Fibroblast of skin of left biceps (primary cell): ENCODE measurements at regions not wholly inside any gene's neighbourhood (a gene's known extent, or its start where the extent isn't known, plus 50 kb on each side); places are given as distances from the start of the nearest gene placed in this dataset.

Source experiments
- DNase-seq, 2 experiments: peaks; one replicate each; pipeline ENCODE4 v3.0.0-alpha.2; 2013; ENCODE audit warnings: low read depth in 2 of 2

DNA sequence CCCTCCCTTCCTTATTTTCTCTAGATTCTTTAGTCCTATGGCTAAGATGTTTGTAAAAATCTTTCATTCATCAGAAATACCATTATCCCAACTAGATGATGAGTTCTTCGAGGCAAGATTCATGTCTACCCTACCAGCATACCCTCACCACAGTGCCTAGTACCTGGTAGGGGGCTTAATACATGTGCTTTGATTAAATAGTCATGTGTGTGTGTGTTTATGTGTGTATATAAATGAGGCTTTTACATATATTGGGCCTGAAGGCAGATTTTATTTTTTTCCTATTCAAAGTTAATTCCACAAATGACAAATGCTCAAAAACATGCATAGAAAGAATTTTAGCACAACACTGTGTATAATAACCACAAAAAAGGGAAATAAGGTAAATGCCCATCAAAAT is 193.0 kb upstream of the IRX3 start:
- no peak for DNase-seq

DNA sequence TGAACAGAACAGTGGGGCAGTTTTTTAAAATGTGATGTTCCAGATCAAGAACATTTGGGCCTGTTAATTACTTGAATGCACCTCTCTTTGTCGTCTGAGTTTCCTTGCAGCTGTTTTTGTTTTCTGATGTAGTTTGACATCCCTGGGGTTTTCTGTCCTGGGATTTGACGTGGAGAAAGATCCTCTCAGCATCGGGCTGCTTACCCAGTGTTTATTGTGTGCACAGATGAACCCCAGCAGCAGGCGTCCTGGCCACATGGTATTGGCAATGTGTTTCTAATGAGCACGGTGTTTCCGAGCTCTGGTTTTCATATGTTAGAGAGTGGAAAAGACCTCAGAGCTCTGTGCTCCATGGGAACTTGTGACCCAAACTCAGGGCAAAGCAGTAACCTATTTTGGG is 191.1 kb upstream of the IRX3 start:
- no peak for DNase-seq

DNA sequence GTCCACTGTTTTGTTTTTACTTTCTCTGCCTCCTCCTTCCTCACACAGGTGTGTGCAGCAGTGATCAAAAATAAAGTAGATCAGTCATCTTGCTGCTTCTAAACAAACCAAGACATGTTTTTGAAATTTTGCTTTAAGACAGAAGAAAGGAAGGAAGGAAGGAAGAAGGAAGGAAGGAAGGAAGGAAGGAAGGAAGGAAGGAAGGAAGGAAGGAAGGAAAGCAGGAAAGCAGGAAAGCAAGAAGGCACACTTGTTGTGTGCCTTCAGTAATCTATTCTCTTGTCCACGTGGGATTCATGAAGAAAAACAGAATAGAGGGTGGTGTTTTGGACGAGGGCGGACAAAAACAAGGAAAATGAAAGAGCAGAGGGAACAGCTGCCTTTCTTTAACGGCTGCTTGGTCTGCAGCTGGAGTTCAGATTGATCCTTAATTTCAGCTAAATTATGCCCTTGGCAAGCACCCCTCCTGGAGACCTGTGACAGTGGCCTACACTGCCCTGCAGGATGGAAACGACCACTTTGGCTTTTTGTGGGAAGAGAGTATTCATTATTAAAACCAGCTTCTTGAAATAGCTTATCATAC is 188.5 kb upstream of the IRX3 start:
- DNase-seq, result no peak

DNA sequence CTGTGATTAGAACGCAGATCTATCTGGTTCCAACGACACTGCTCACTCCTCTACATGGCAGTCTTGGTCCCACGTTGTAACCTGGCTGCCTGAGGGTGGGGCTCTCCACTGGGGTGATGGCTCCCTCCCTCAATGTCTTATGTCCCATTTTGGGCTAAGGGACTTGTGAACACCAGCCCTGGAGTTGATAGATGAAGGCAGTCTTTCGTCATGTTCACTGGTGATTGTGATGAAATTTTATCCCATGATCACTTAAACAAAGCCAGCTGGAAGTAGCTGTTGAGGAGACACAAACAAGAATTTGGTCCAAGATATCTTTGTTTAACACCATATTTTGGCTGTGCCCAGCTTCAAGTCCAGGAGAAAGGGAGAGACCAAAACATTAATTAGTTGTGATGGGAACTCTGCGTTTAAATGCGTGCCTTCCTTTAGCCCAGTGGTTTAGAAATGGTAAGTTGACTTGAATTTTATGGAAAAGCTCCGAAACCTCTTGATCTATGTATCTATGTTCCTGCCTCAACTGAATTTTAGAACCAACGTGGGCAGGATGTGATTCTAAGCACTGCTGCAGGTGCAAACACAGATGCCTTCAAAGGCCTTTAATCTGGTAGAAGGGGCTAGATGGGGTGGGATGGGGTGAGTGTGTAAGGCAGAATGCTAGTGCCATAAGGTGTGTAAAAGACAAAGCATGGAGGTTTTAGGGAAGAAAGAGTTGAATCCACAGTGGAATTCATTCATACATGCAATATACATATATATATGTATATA is 186.8 kb upstream of the IRX3 start:
- DNase-seq, result no peak

DNA sequence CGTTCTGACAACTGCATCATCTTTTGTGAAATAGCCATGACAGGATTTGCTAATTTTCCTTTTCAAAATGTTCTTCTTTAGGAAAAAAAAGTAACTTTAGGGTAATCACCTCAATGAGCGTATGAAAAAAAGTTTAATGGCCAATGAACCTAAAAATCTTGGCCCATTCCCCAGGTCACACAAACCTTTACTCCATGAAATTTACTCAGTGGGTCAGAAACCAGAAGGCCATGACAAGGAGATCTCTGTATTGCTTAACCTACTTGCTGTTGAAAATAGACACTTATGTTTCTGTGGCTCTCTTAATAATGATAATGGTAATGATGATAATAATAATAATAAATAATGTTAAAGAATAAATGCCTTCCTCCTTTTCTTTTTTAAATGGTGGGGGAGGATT is 180.8 kb upstream of the IRX3 start:
- DNase-seq, result no peak

DNA sequence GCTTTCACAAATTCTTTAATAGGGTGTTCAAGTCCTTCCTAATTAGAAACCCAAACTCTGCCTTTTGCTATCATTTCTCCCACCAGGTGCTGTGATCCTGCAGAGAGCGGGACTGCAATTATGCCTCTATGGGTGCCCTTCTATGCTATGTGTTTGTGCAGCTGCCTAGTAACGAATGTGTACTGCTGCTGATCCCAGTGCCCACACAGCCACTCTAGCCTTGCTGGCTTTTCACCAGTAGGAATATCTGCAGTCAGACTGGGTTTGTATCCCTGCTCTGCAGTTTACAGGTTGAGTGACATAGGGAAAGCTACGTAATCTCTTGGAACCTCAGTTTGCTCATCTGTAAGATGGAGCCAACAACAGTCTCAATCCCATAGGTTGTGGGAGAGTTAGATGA is 179.6 kb upstream of the IRX3 start:
- DNase-seq, result no peak

DNA sequence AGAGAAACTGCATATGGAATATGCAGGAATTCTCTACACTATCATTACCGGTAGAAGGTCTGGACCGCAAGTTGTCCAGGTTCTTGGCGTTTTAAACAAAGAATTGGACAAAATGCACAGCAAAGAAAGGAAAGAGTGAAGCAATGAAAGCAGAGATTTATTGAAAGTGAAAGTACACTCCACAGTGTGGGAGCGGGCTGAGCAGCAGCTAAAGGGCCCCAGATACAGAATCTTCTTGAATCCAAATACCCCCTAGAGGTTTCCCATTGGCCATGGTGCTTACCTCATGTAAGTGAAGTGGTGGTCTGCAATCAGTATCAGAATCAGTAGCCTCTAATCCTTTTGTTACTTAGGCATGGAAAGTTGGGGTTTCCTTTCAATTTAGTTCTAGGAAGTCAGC is 178.5 kb upstream of the IRX3 start:
- DNase-seq, result no peak

DNA sequence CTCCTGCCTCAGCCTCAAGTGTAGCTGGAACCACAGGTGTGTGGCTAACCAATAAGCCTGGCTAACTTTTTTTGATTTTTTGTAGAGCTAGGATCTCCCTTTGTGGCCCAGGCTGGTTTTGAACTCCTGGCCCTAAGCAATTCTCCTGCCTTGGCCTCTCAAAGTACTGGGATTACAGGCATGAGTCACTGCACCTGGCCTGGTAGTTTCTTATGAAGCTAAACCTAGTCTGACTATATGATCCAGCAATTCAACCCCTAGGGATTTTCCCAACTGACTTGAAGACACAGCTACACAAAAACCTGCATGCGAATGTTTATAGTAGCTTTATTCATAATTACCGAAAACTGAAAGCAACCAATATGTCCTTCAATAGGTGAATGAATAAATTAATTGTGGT is 176.2 kb upstream of the IRX3 start:
- DNase-seq, result no peak

DNA sequence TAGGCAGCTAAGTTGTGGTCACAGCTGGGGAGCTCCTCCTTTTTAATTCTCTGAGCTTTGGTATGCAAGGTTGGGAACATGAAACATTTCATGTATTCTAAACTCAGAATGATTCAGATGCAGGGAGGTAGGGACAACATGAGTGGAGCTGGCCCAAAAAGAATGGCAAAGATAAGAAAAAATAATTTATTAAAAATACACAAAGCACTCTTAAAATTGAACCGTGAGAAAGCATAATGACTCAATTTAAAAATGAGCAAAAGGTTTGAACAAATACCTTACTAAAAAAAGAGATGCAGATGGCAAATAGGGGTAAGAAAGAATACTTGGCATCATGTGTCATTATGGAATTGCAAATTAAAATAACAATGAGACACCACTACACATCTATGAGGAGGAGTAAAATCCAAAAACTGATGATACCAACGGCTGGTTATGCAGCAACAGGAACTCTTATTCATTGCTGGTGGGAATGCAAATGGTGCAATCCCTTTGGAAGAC is 175.6 kb upstream of the IRX3 start:
- DNase-seq, result peak; percentile 67 to 72

DNA sequence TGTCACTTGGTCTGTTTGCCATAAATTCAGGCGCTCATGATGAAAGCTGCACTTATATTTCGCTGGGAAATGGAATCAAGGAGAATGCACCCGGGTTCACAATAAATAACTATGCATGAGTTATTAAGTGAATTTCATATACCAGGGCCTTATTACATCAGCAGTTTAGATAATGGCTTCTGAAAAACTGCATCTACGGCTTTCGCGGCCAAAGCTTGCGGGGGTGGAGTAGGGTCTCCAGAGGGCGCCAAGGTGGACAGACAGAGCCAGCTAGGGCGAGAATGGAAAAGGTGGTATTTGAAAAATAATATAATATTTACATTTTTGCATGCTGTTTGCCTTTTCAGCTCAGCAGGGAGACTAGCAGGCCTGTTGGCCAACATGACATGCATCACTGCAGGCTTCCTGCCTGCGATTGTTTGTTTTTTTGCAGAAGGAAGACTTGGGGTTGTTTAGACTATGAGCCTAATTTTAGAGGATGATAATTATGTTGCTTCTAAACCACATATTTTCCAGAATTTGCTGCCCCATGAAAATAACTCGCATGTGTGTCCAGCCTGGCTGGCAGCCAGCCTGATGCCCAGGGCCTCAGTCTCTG is 173.8 kb upstream of the IRX3 start:
- DNase-seq, result no peak

DNA sequence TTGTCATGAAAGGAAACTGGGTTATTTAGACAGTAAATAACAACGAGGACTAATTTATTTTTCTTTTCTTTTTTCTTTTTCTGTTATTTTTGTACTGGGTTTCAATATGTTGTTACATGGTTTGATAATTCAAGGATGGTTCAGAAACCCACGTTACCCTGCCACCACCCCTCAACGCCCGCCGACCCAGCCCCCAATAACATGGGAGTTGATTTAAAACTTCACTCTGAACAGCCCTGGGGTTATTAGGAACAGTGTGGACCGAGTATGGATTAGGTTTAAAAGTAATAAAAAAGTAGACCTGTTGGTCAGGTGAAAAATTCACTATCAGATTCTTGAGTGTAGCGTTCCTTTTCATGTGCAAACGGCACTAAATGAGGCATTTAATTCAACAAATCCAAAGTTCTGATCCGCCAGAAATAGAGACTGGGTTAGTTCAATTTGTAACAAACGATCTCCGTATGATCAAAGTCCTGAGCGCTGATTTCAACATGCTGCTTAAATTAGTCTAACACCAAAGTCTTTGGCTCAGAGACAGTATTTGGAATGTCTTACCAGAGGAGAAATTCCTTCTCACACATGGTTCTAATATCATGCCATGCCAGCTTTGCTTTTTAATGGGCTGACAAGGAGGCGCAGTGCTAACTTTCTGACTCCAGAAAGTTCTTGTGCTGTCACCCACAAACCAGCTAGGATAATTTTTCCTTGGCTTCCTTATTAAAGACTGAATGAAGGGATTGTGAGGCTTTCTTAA is 173.1 kb upstream of the IRX3 start:
- peak; percentile 94 to 95 for DNase-seq

DNA sequence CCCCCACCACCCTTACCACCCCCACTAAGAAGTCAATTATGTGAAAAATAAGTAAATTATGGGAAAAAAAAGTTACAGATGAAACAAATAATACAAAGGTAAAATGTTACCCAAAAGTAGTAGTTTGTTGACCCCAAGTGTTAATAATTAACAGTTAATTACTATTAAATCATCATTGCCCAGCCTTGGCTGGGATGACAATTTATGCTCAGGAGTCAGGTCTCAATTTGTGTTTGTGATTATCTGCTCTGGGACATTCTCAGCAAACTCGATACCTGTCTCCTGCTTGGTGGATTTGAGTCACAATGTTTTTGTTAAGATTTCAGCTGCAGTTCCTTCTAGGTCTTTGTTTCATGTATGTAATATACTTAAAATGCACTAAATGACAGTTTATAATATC is 172.3 kb upstream of the IRX3 start:
- no peak for DNase-seq

DNA sequence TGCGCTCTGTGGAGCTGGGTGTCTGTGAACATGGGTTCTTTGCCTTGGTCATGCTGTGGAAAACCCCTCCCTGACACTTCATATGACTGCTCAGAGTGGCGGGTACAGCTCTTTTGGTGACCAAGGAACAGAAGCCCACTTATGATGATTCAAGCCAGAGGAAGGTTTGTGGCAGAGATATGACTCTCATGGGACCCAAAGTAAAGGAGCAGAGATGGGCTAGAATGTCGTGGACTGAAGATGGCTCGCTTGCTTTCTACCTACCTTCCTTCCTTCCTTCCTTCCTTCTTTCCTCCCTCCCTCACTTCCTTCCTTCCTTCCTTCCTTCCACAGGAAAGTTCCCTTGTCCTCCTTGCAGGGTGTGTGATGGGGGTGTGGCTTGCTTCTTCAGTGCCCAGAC is 169.7 kb upstream of the IRX3 start:
- DNase-seq, result no peak

DNA sequence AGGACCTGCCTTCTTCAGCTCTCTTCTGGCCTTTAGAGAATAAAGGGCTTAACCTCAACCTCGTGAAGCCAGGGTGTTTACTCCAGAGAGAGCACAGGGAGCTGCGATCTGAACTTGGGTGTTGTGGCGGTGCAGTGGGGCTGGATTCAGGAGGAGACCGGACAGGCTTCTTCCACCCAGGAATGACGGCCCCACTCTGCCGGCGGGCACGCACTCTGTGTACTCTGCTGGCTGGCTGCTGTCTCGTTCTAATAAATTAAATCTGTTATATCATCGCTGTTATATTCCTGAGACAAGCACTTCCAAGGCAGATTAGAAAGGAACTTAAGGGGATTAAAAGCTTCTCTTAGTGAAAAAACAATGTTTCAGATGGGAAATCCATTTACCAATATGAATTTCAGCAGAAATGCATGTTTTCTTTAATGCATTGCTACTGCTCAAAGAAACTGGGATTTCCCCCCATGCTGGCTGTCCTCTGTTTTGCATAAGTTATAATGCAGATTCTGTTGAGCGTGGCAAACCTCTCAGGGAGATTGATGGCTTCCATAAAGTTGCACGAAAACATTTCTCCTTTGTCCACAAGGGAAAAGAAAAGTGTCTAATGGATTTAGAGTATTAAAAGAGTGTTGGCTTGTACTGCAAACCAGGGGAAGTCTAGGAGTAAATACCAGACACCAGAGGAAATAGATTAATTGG is 168.6 kb upstream of the IRX3 start:
- no peak for DNase-seq

DNA sequence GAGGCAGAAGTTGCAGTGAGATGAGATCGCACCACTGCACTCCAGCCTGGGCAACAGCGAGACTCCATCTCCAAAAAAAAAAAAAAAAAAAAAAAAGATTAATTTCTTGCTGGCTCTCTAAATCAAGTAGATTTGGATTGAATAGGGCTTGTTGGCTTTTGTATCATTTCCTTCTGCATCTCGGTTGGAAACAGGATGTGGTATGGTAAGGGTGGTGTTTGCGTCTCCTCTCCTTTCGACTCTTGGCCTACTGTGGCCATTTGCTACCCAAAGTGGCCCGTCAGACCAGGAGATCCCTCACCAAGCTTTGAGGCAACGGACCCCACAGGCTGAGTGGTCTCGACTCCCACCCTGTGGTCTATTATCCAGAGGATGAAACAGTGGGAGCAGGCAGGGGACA is 168.0 kb upstream of the IRX3 start:
- no peak for DNase-seq

DNA sequence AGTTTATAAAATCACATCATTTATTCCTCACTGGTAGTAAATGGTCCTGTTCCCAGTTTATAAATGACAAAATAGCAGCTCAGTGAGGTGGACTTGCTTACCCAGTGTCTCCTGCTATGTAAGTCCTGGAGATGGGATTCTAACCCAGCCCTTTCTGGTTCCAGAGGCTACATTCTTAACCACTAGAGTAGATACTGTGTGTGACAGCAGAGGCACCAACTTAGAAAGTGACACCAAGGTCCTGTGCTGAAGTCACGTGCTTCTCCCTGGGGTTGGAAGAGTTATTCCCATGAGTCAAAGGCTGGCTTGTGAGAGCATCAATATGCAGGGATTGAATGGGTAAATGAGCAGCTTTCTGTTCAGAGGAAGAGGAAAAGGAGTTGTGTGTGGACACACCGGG is 167.3 kb upstream of the IRX3 start:
- DNase-seq, result no peak

DNA sequence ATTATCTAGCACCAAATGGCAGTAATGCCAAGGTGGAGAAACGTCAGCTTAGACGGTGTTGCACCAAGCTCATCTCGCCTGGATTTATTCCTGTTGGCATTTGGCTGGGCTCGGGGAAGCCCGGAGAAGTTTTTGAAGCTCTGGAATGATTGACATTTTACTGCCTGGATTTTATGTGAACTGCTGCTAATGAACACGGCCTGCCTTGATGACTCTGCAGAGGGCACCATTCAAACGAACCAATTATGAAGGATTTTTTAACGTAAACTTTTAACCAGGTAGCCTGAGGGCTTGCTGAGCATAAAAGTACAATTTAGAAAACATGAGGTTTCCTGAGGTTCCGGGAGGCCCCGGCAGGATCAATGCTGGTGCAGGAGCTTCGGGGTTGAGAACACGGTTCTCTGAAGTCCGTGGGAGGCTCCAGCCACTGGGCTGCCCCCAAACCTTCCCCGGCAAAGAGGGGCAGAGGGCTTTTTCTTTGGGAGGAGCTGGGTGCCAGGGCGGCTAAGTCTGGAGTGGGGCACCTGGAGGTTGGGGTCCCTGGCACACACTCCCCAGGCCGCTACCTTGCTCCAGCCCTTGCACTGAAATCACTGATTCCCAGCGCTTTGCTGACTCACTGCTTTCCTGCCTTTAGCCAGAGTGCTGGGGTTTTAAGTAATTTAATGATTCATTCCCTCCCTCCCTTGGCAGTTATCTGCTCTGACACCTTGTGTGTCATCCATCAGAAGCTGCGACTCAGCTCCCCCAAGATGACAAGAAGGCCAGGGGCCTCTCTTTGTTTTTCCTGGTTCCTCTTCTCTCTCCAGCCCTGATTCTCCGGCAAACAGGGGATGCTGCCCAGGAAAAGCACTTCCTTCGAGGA is 161.2 kb upstream of the IRX3 start:
- DNase-seq, result peak; percentile 70 to 71

DNA sequence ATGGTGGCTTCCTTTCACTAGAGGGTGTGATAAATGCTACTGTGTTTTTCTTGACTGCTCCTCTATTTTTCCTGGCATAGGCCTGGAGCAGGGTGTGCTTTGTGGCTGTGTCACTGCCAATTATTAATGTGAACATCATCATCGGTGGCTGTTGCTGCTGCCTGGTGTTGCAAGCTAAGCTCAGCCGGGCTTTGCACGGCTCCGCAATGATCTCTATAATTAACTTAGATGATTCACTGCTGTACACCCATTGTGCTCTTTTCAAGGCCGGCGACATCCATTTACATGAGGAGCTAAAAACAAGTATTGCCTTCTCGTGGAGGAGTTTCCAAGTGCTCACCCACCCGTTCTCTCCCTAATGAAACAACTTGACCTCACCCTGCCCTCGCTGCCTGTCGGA is 160.1 kb upstream of the IRX3 start:
- peak; percentile 79 to 82 for DNase-seq

DNA sequence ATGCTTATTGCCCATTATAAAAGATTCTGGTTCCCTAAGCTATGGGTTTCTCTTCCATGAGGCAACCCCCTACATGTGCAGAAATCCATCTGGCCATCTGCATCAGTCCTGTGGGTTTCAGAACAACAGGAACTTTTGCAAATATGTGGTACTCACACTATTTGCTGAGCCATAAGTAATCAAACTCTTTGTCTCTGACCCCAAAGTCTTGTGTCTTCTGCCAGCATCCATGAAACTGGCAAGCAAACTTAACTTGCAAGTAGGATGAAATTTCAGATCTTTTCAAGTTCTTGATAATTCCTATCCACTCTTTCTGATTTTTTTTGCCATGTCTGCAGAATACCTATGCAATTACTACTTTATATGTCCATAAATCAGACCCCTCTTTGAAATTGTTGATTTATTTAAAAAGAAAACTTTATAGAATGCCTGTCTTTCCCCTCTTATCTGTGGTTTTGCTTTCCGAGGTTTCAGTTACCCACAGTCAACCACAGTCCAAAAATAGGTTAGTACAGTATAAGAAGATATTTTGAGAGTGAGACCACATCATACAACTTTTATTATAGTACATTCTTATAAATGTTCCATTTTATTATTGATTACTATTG is 158.4 kb upstream of the IRX3 start:
- DNase-seq, result peak in 1 of 2 experiments; percentile 20

DNA sequence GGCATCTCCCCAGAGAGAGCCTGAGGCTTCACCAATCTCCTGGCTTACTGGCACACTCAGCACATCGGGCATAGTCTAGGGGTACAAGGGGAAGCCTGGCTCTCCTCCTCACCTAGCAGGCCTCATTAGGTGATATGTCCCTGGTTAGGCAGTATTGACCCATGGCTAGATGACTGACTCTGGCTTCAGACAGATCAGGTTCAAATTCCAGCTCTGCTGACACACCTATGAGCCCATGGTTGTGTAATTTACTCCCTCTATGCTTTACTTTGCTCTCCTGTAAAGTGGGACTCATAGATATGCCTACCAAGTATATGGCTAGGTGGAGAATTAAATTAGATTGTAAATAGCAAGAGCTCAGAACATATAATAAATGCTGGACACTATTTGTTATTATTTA is 157.3 kb upstream of the IRX3 start:
- no peak for DNase-seq

DNA sequence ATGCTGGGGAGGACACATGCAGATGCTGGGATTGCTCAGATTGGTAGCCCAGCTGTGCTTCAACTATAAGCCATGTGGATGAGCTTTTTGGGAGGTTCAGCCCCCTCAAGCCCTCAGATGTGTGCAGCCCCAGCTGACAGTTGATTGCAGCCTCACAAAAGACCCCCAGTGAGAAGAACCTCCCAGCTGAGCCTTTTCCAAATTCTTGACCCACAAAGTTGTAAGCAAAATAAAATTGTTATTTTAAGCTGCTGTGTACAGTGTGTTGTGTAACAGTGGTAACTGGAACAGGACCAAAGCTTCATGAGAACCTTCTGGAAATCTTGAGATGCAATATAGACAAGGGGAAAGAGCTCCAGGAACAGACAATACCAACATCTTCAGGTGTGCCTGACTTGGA is 156.8 kb upstream of the IRX3 start:
- DNase-seq, result no peak
